GM23338 (cell line): ENCODE measurements at regions not wholly inside any gene's neighbourhood (a gene's known extent, or its start where the extent isn't known, plus 50 kb on each side); places are given as distances from the start of the nearest gene placed in this dataset.

Experiments used
- ATAC-seq: fragments of 200-7000 bp; cut with Tn5 transposase; 3 replicates; pipeline ENCODE4 v1.9.1; 2020
- DNase-seq: peaks from one replicate; pipeline ENCODE4 v3.0.0-alpha.2; 2015; ENCODE audit warnings: low spot score
- H2AFZ ChIP-seq: fragments of 200-600 bp; sonication (generic); 2 replicates; pipeline ENCODE4 v1.8.0; 2016; ENCODE audit warnings: antibody characterized with exemption, mild to moderate bottlenecking, moderate library complexity
- H3F3A ChIP-seq: fragments of 200-600 bp; sonication (generic); replicated peaks from 2 replicates; pipeline ENCODE4 v1.8.0; 2017; ENCODE audit warnings: antibody characterized with exemption, mixed run types, low read depth
- H3K27ac ChIP-seq: fragments of 200-600 bp; sonication (generic); 2 replicates; pipeline ENCODE4 v1.6.1; 2016; ENCODE audit warnings: low read depth
- H3K27me3 ChIP-seq: fragments of 200-600 bp; sonication (generic); 2 replicates; pipeline ENCODE4 v1.8.0; 2016; ENCODE audit warnings: mild to moderate bottlenecking, mixed run types, moderate library complexity; ENCODE audit not compliant: insufficient read depth
- H3K36me3 ChIP-seq: fragments of 200-600 bp; sonication (generic); 2 replicates; pipeline ENCODE4 v1.8.0; 2016; ENCODE audit warnings: mild to moderate bottlenecking; ENCODE audit not compliant: insufficient read depth
- H3K4me1 ChIP-seq: fragments of 200-600 bp; sonication (generic); 2 replicates; pipeline ENCODE4 v1.8.0; 2016; ENCODE audit warnings: mild to moderate bottlenecking, moderate library complexity; ENCODE audit not compliant: insufficient read depth
- H3K4me2 ChIP-seq: fragments of 200-600 bp; sonication (generic); 2 replicates; pipeline ENCODE4 v1.7.1; 2017; ENCODE audit warnings: mixed run types
- H3K4me3 ChIP-seq: fragments of 200-600 bp; sonication (generic); 2 replicates; pipeline ENCODE4 v1.6.1; 2016; ENCODE audit warnings: mixed run types
- H3K79me2 ChIP-seq: fragments of 200-600 bp; sonication (generic); replicated peaks from 2 replicates; pipeline ENCODE4 v1.8.0; 2017; ENCODE audit warnings: mild to moderate bottlenecking; ENCODE audit not compliant: insufficient read depth
- H3K9me2 ChIP-seq: fragments of 200-600 bp; sonication (generic); 2 replicates; pipeline ENCODE4 v1.8.0; 2017; ENCODE audit not compliant: insufficient read depth
- H4K20me1 ChIP-seq: fragments of 200-600 bp; sonication (generic); replicated peaks from 2 replicates; pipeline ENCODE4 v1.8.0; 2017; ENCODE audit warnings: mild to moderate bottlenecking; ENCODE audit not compliant: insufficient read depth
- H3K27ac Mint-ChIP-seq: 2 replicates; pipeline ENCODE4 v1.8.0; 2020; ENCODE audit warnings: inconsistent platforms, mild to moderate bottlenecking, moderate library complexity, mixed read lengths
- H3K27me3 Mint-ChIP-seq: 3 replicates; pipeline ENCODE4 v1.8.0; 2022; ENCODE audit warnings: low read depth, mild to moderate bottlenecking, moderate library complexity, mixed read lengths, inconsistent platforms; ENCODE audit not compliant: insufficient read depth, poor library complexity
- H3K36me3 Mint-ChIP-seq: 3 replicates; pipeline ENCODE4 v1.8.0; 2021; ENCODE audit warnings: low read depth, mild to moderate bottlenecking, inconsistent platforms, moderate library complexity, mixed read lengths
- H3K4me1 Mint-ChIP-seq: 3 replicates; pipeline ENCODE4 v1.8.0; 2020; ENCODE audit warnings: mild to moderate bottlenecking, inconsistent platforms, mixed read lengths
- H3K4me3 Mint-ChIP-seq: 3 replicates; pipeline ENCODE4 v1.8.0; 2021; ENCODE audit warnings: moderate library complexity, mild to moderate bottlenecking, inconsistent platforms, mixed read lengths
- H3K9me3 Mint-ChIP-seq: 3 replicates; pipeline ENCODE4 v1.8.0; 2020; ENCODE audit warnings: moderate library complexity, mild to moderate bottlenecking, inconsistent platforms, mixed read lengths
- CREB1 ChIP-seq: fragments of 250-450 bp; sonication (Bioruptor Pico); IDR thresholded peaks from 2 replicates; pipeline ENCODE4 v1.5.0; 2020; ENCODE audit warnings: low read depth, mild to moderate bottlenecking, moderate library complexity
- ETS1 ChIP-seq: IDR thresholded peaks from 2 replicates; pipeline ENCODE4 v1.6.1; 2016; ENCODE audit warnings: antibody characterized with exemption
- EZH2 ChIP-seq: fragments of 200-600 bp; sonication (generic); IDR thresholded peaks from one replicate; pipeline ENCODE4 v1.8.0; 2017; ENCODE audit warnings: antibody characterized with exemption, mild to moderate bottlenecking, low read depth; ENCODE audit not compliant: unreplicated experiment
- EZH2phosphoT487 ChIP-seq: fragments of 200-600 bp; sonication (generic); IDR thresholded peaks from one replicate; pipeline ENCODE4 v1.8.1; 2018; ENCODE audit warnings: antibody characterized with exemption; ENCODE audit not compliant: unreplicated experiment
- JUNB ChIP-seq: IDR thresholded peaks from one replicate; pipeline ENCODE4 v1.6.1; 2016; ENCODE audit warnings: antibody characterized with exemption; ENCODE audit not compliant: unreplicated experiment
- NANOG ChIP-seq: IDR thresholded peaks from 2 replicates; pipeline ENCODE4 v1.6.1; 2016; ENCODE audit warnings: antibody characterized with exemption, borderline replicate concordance
- POLR2AphosphoS5 ChIP-seq: IDR thresholded peaks from 2 replicates; pipeline ENCODE4 v1.6.1; 2016; ENCODE audit warnings: antibody characterized with exemption, low read depth
- STAT1 ChIP-seq: IDR thresholded peaks from one replicate; pipeline ENCODE4 v1.6.1; 2016; ENCODE audit warnings: antibody characterized with exemption; ENCODE audit not compliant: unreplicated experiment
- ZNF114 ChIP-seq: fragments of 250-450 bp; sonication (Bioruptor Pico); IDR thresholded peaks from 2 replicates; pipeline ENCODE4 v1.5.0; 2020; ENCODE audit warnings: mild to moderate bottlenecking, moderate library complexity
- ZNF331 ChIP-seq: fragments of 250-450 bp; sonication (Bioruptor Pico); IDR thresholded peaks from 2 replicates; pipeline ENCODE4 v1.5.0; 2020; ENCODE audit warnings: low read depth, mild to moderate bottlenecking, moderate library complexity
- TF ChIP-seq, protein P1 (sequence below): fragments of 250-450 bp; sonication (Bioruptor Pico); IDR thresholded peaks from 2 replicates; pipeline ENCODE4 v1.5.0; 2020; ENCODE audit warnings: mild to moderate bottlenecking, moderate library complexity
- TF ChIP-seq, protein P2 (sequence below), 2 experiments: fragments of 200-600 bp in 1 of 2; sonication (generic) in 1 of 2; conservative IDR thresholded peaks; 2 replicates each; pipeline versions ENCODE4 v1.5.1 to v1.6.1; 2016 to 2017; ENCODE audit warnings: antibody characterized with exemption in 2 of 2, low read depth in 2 of 2, mild to moderate bottlenecking in 2 of 2, moderate library complexity in 1 of 2
- TF ChIP-seq, protein P3 (sequence below): IDR thresholded peaks from one replicate; pipeline ENCODE4 v1.6.1; 2018; ENCODE audit warnings: antibody characterized with exemption; ENCODE audit not compliant: unreplicated experiment

DNA sequence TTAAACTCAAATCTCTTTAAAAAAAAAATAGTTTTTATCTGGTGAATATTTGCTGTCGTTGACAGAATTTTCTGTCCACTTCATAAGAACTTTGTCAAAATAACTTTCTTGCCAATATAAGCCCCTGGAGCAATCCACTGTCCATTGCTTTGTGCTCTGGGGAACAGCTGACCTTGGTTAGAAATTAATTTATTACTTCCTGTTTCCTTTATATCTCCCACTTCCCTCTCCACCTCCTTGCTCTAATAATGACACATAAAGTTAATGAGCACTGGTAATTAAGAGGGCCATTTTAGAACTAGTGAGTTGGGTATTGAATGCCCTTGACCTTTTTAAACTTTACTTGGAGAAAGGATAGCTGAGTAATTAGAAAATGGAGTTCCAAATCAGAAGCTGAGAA, 151.3 kb upstream of the LEF1 start:
- no peak overlapping the region for H3K4me3 Mint-ChIP-seq
- Histone ChIP-seq H3K4me1 (no peaks in the 10 kb centered on the region), H3K27ac (no peak overlapping the region), H3K9me2 (no peaks in the 10 kb centered on the region), H3K79me2 (no peaks in the 10 kb centered on the region), H3K27me3 (no peaks in the 10 kb centered on the region), H3K4me2 (no peak overlapping the region), H4K20me1 (no peaks in the 10 kb centered on the region), H3K36me3 (no peaks in the 10 kb centered on the region; the same call in 1 of the 2 replicates), H3K4me3 (no peak overlapping the region), H2AFZ (no peak overlapping the region), H3F3A (no peaks in the 10 kb centered on the region)
- no peaks in the 10 kb centered on the region for H3K36me3 Mint-ChIP-seq
- peaks cover 7% of the 10 kb centered on the region for H3K27me3 Mint-ChIP-seq
- ATAC-seq (no peak), DNase-seq (no peak)
- no peak overlapping the region for H3K27ac Mint-ChIP-seq
- TF ChIP-seq ZNF331 (no peak), EZH2phosphoT487 (no peak), ZNF114 (CRISPR knock-in tag) (no peak), JUNB (no peak), CREB1 (CRISPR knock-in tag) (no peak), EZH2 (no peak), POLR2AphosphoS5 (no peak), NANOG (no peak), STAT1 (no peak), ETS1 (no peak)
- TF ChIP-seq, protein P1, sequence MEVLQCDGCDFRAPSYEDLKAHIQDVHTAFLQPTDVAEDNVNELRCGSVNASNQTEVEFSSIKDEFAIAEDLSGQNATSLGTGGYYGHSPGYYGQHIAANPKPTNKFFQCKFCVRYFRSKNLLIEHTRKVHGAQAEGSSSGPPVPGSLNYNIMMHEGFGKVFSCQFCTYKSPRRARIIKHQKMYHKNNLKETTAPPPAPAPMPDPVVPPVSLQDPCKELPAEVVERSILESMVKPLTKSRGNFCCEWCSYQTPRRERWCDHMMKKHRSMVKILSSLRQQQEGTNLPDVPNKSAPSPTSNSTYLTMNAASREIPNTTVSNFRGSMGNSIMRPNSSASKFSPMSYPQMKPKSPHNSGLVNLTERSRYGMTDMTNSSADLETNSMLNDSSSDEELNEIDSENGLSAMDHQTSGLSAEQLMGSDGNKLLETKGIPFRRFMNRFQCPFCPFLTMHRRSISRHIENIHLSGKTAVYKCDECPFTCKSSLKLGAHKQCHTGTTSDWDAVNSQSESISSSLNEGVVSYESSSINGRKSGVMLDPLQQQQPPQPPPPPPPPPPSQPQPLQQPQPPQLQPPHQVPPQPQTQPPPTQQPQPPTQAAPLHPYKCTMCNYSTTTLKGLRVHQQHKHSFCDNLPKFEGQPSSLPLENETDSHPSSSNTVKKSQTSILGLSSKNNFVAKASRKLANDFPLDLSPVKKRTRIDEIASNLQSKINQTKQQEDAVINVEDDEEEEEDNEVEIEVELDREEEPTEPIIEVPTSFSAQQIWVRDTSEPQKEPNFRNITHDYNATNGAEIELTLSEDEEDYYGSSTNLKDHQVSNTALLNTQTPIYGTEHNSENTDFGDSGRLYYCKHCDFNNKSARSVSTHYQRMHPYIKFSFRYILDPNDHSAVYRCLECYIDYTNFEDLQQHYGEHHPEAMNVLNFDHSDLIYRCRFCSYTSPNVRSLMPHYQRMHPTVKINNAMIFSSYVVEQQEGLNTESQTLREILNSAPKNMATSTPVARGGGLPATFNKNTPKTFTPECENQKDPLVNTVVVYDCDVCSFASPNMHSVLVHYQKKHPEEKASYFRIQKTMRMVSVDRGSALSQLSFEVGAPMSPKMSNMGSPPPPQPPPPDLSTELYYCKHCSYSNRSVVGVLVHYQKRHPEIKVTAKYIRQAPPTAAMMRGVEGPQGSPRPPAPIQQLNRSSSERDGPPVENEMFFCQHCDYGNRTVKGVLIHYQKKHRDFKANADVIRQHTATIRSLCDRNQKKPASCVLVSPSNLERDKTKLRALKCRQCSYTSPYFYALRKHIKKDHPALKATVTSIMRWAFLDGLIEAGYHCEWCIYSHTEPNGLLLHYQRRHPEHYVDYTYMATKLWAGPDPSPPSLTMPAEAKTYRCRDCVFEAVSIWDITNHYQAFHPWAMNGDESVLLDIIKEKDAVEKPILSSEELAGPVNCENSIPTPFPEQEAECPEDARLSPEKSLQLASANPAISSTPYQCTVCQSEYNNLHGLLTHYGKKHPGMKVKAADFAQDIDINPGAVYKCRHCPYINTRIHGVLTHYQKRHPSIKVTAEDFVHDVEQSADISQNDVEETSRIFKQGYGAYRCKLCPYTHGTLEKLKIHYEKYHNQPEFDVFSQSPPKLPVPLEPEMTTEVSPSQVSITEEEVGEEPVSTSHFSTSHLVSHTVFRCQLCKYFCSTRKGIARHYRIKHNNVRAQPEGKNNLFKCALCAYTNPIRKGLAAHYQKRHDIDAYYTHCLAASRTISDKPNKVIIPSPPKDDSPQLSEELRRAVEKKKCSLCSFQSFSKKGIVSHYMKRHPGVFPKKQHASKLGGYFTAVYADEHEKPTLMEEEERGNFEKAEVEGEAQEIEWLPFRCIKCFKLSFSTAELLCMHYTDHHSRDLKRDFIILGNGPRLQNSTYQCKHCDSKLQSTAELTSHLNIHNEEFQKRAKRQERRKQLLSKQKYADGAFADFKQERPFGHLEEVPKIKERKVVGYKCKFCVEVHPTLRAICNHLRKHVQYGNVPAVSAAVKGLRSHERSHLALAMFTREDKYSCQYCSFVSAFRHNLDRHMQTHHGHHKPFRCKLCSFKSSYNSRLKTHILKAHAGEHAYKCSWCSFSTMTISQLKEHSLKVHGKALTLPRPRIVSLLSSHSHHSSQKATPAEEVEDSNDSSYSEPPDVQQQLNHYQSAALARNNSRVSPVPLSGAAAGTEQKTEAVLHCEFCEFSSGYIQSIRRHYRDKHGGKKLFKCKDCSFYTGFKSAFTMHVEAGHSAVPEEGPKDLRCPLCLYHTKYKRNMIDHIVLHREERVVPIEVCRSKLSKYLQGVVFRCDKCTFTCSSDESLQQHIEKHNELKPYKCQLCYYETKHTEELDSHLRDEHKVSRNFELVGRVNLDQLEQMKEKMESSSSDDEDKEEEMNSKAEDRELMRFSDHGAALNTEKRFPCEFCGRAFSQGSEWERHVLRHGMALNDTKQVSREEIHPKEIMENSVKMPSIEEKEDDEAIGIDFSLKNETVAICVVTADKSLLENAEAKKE (CRISPR knock-in tag): no peak
- TF ChIP-seq, protein P2, sequence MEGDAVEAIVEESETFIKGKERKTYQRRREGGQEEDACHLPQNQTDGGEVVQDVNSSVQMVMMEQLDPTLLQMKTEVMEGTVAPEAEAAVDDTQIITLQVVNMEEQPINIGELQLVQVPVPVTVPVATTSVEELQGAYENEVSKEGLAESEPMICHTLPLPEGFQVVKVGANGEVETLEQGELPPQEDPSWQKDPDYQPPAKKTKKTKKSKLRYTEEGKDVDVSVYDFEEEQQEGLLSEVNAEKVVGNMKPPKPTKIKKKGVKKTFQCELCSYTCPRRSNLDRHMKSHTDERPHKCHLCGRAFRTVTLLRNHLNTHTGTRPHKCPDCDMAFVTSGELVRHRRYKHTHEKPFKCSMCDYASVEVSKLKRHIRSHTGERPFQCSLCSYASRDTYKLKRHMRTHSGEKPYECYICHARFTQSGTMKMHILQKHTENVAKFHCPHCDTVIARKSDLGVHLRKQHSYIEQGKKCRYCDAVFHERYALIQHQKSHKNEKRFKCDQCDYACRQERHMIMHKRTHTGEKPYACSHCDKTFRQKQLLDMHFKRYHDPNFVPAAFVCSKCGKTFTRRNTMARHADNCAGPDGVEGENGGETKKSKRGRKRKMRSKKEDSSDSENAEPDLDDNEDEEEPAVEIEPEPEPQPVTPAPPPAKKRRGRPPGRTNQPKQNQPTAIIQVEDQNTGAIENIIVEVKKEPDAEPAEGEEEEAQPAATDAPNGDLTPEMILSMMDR (conservative IDR thresholded peaks at IDR 0.05; ENCODE audit: low read depth in 2 of 2): no peak
- TF ChIP-seq, protein P3, sequence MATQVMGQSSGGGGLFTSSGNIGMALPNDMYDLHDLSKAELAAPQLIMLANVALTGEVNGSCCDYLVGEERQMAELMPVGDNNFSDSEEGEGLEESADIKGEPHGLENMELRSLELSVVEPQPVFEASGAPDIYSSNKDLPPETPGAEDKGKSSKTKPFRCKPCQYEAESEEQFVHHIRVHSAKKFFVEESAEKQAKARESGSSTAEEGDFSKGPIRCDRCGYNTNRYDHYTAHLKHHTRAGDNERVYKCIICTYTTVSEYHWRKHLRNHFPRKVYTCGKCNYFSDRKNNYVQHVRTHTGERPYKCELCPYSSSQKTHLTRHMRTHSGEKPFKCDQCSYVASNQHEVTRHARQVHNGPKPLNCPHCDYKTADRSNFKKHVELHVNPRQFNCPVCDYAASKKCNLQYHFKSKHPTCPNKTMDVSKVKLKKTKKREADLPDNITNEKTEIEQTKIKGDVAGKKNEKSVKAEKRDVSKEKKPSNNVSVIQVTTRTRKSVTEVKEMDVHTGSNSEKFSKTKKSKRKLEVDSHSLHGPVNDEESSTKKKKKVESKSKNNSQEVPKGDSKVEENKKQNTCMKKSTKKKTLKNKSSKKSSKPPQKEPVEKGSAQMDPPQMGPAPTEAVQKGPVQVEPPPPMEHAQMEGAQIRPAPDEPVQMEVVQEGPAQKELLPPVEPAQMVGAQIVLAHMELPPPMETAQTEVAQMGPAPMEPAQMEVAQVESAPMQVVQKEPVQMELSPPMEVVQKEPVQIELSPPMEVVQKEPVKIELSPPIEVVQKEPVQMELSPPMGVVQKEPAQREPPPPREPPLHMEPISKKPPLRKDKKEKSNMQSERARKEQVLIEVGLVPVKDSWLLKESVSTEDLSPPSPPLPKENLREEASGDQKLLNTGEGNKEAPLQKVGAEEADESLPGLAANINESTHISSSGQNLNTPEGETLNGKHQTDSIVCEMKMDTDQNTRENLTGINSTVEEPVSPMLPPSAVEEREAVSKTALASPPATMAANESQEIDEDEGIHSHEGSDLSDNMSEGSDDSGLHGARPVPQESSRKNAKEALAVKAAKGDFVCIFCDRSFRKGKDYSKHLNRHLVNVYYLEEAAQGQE: no peak
- no peaks in the 10 kb centered on the region for H3K4me1 Mint-ChIP-seq
- H3K9me3 Mint-ChIP-seq: peaks cover 4% of the 10 kb centered on the region; the same call in 1 of the 3 replicates
